ENCODE measurements at regions not wholly inside any gene's neighbourhood (a gene's known extent, or its start where the extent isn't known, plus 50 kb on each side); places are given as distances from the start of the nearest gene placed in this dataset.
"Not testable (repeated sequence)": the region's sequence is repeated elsewhere in the genome, so short reads cannot be mapped to it uniquely, and the experiment has no call there.

DNA sequence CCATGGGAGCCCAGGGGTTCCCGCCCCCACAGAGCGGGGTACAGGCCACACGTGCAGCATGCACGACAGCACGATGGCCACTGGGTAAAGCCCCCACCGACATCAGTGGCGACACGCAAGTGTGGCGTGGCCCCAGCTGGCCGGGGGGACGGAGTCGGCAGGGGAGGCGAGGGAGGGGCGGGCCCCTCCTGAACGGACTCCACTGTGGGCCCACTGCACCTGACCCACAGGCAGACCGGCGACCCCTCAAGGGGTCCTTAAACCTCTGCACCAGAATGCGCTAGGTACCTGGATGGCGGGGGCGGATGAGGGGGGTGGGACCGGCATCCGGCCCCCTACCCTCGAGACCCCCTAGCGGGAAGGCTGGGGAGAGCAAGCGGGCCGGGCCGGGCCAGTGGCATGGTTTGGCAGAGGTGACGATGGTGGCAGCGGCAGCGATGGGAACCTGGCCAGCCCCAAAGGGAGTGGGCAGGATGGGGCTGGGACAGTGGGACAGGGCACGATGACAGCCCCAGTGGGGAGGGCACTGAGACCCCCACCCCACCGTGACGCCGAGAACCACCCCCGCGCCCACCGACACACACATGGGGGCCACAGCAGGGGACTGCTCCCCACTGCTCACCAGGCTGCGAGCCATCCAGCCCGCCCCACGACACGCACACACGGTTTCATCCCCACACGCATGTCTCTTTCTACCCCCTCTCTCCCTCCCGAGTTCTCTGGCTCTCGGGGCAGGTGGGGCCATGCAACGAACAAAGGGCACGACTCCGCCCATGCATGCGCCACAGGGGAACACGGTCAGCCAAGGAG lies 91.9 kb upstream of the ANKRD30BL start:
- no peak for DNase-seq (ENCODE audit: low spot score)

DNA sequence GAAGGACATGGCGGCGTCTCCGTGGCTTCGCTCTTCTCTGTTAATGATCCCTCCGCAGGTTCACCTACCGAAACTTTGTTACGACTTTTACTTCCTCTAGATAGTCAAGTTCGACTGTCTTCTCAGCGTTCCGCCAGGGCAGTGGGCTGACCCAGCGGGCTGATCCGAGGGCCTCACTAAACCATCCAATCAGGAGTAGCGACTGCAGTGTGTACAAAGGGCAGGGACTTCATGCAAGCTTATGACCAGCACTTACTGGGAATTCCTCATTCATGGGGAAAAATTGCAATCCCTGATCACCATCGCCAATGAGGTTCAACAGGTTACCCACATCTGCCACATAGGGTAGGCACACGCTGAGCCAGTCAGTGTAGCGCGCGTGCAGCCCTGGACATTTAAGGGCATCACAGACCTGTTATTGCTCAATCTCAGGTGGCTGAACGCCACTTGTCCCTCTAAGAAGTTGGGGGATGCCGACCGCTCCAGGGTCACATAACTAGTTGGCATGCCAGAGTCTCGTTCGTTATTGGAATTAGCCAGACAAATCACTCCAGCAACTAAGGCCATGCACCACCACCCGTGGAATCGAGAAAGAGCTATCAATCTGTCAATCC lies 92.7 kb upstream of the ANKRD30BL start:
- H3K36me3 ChIP-seq; H3K9ac ChIP-seq; H3K4me2 ChIP-seq; H3F3A ChIP-seq (ENCODE audit: low read depth); H3K27ac ChIP-seq; H3K27me3 ChIP-seq; H3K4me3 ChIP-seq; DNase-seq (ENCODE audit: low spot score); H3K27me3 Mint-ChIP-seq (ENCODE audit: insufficient read depth, low read depth); H4K20me1 ChIP-seq (ENCODE audit: low read depth); H3K4me3 Mint-ChIP-seq; H3K9me3 ChIP-seq (ENCODE audit: low read depth); H3K4me1 ChIP-seq; H3K27ac Mint-ChIP-seq; H2AFZ ChIP-seq (replicated peaks); H3K4me1 Mint-ChIP-seq; H3K79me2 ChIP-seq (ENCODE audit: low read depth); H3K36me3 Mint-ChIP-seq: not testable (repeated sequence)
- peaks cover 45% of the 10 kb centered on the region for H3K9me3 Mint-ChIP-seq

More for the DNA sequence above, 91.9 kb upstream of the ANKRD30BL start:
- H3K79me2 ChIP-seq (ENCODE audit: low read depth): no peaks in the 10 kb centered on the region
- no peaks in the 10 kb centered on the region for H3K36me3 ChIP-seq
- H3K27me3 ChIP-seq: no peaks in the 10 kb centered on the region
- H4K20me1 ChIP-seq (ENCODE audit: low read depth): no peaks in the 10 kb centered on the region
- Mint-ChIP-seq H3K27me3 (ENCODE audit: insufficient read depth, low read depth) (peaks cover 6% of the 10 kb centered on the region), H3K9me3 (peaks cover 40% of the 10 kb centered on the region), H3K27ac (no peak overlapping the region), H3K4me1 (no peaks in the 10 kb centered on the region), H3K4me3 (no peak overlapping the region), H3K36me3 (peaks cover 6% of the 10 kb centered on the region)
- peaks cover 4% of the 10 kb centered on the region for H3K9me3 ChIP-seq (ENCODE audit: low read depth)
- H3K9ac ChIP-seq: no peak overlapping the region
- H3K4me3 ChIP-seq: no peak overlapping the region
- H2AFZ ChIP-seq (replicated peaks): no peak overlapping the region
- TF ChIP-seq, protein P1, sequence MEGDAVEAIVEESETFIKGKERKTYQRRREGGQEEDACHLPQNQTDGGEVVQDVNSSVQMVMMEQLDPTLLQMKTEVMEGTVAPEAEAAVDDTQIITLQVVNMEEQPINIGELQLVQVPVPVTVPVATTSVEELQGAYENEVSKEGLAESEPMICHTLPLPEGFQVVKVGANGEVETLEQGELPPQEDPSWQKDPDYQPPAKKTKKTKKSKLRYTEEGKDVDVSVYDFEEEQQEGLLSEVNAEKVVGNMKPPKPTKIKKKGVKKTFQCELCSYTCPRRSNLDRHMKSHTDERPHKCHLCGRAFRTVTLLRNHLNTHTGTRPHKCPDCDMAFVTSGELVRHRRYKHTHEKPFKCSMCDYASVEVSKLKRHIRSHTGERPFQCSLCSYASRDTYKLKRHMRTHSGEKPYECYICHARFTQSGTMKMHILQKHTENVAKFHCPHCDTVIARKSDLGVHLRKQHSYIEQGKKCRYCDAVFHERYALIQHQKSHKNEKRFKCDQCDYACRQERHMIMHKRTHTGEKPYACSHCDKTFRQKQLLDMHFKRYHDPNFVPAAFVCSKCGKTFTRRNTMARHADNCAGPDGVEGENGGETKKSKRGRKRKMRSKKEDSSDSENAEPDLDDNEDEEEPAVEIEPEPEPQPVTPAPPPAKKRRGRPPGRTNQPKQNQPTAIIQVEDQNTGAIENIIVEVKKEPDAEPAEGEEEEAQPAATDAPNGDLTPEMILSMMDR (IDR thresholded peaks at IDR 0.05): no peak
- TF ChIP-seq EZH2phosphoT487 (IDR thresholded peaks at IDR 0.05): no peak
- TF ChIP-seq EZH2 (IDR thresholded peaks at IDR 0.05): no peak
- no peak overlapping the region for H3K27ac ChIP-seq
- no peak overlapping the region for H3K4me2 ChIP-seq
- no peaks in the 10 kb centered on the region for H3K4me1 ChIP-seq
- no peaks in the 10 kb centered on the region for H3F3A ChIP-seq (ENCODE audit: low read depth)

DNA sequence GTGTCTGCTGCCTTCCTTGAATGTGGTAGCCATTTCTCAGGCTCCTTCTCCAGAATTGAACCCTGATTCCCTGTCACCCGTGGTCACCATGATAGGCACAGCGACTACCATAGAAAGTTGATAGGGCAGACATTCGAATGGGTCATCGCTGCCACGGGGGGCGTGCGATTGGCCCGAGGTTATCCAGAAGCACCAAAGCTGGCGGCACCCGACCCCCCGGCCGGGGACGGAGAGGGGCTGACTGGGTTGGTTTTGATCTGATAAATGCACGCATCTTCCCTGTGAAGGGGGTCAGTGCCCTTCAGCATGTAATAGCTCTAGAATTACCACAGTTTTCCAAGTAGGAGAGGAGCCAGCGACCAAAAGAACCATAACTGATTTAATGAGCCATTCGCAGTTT lies 94.0 kb upstream of the ANKRD30BL start:
- no peak overlapping the region for H2AFZ ChIP-seq (replicated peaks)
- TF ChIP-seq EZH2phosphoT487 (IDR thresholded peaks at IDR 0.05) (no peak), EZH2 (IDR thresholded peaks at IDR 0.05) (no peak)
- TF ChIP-seq, protein P1 (IDR thresholded peaks at IDR 0.05): no peak
- H3K27ac ChIP-seq: no peak overlapping the region
- Mint-ChIP-seq H3K9me3 (peaks cover 40% of the 10 kb centered on the region), H3K4me1 (no peaks in the 10 kb centered on the region), H3K27ac (no peak overlapping the region), H3K27me3 (ENCODE audit: insufficient read depth, low read depth) (peaks cover 6% of the 10 kb centered on the region), H3K4me3 (no peak overlapping the region), H3K36me3 (peaks cover 6% of the 10 kb centered on the region)
- no peaks in the 10 kb centered on the region for H3F3A ChIP-seq (ENCODE audit: low read depth)
- no peaks in the 10 kb centered on the region for H3K27me3 ChIP-seq
- H3K36me3 ChIP-seq: no peaks in the 10 kb centered on the region
- no peak overlapping the region for H3K9ac ChIP-seq
- H3K79me2 ChIP-seq (ENCODE audit: low read depth): no peaks in the 10 kb centered on the region
- H3K4me3 ChIP-seq: no peak overlapping the region
- H4K20me1 ChIP-seq (ENCODE audit: low read depth): no peaks in the 10 kb centered on the region
- H3K9me3 ChIP-seq (ENCODE audit: low read depth): peaks cover 4% of the 10 kb centered on the region
- H3K4me2 ChIP-seq: no peak overlapping the region
- no peak for DNase-seq (ENCODE audit: low spot score)
- no peaks in the 10 kb centered on the region for H3K4me1 ChIP-seq
